GM10266 (cell line): ENCODE measurements at regions not wholly inside any gene's neighbourhood (a gene's known extent, or its start where the extent isn't known, plus 50 kb on each side); places are given as distances from the start of the nearest gene placed in this dataset.
"Not testable (repeated sequence)": the region's sequence is repeated elsewhere in the genome, so short reads cannot be mapped to it uniquely, and the experiment has no call there.

Experiments
- DNase-seq: peaks from one replicate; pipeline ENCODE4 v3.0.0; 2012; ENCODE audit errors: extremely low spot score
- CTCF ChIP-seq: IDR thresholded peaks from 2 replicates; pipeline ENCODE4 v1.5.1; 2012; ENCODE audit warnings: mild to moderate bottlenecking, low read depth; ENCODE audit not compliant: control insufficient read depth, insufficient read depth; ENCODE audit errors: missing control alignments

DNA sequence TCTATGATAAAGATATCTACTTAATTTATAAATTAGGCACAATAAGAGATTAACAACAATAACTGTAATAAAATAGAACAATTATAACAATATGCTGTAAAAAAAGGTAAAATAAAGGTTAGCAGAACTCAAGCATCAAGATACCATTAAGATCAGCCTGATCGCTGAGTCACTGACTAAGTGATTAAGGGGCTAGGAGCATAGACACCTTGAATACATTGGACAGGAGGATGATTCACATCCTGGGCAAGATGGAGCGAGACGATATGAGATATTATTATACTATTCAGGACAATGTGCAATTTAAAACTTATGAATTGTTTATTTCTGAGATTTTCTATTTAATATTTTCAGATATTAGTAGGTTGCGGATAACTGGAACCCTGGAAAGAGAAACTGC, 1277.8 kb upstream of the ZEB2 start:
- TF ChIP-seq CTCF, result no peak
- no peak for DNase-seq

- no peak for DNase-seq
- no peak for TF ChIP-seq CTCF
Observed at GRCh38 chr2:145792745-145793144, 1272.8 kb upstream of the ZEB2 start.

DNA sequence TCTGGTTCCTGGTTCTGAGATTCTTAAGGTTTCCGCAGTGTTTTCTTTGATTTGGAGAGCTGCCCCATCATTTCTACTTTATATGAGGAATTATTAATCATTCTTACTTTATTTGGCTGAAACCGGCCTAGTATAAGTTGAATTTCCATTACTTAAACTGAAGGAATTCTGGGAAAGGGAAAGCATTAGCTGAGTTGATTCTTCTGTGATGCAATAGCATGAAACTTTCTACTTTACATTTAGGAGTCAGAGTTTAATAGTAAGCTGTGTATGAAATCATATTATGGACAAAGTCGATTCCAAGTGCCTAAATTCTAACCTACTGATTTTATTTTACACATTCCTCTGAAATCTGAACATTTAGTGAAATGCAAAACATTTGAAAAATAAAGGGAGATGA, 1269.7 kb upstream of the ZEB2 start:
- no peak for TF ChIP-seq CTCF
- no peak for DNase-seq

DNA sequence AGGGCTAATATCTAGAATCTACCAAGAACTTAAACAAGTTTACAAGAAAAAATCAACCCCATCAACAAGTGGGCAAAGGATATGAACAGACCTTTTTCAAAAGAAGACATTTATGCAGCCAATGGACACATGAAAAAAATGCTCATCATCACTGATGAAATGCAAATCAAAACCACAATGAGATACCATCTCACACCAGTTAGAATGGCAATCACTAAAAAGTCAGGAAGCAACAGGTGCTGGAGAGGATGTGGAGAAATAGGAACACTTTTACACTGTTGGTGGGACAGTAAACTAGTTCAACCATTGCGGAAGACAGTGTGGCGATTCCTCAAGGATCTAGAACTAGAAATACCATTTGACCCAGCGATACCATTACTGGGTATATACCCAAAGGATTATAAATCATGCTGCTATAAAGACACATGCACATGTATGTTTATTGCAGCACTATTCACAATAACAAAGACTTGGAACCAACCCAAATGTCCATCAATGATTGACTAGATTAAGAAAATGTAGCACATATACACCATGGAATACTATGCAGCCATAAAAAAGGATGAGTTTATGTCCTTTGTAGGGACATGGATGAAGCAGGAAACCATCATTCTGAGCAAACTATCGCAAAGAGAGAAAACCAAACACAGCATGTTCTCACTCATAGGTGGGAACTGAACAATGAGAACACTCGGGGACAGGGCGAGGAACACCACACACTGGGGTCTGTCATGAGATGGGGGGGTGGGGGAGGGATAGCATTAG, 1267.9 kb upstream of the ZEB2 start:
- DNase-seq, result not testable (repeated sequence)

DNA sequence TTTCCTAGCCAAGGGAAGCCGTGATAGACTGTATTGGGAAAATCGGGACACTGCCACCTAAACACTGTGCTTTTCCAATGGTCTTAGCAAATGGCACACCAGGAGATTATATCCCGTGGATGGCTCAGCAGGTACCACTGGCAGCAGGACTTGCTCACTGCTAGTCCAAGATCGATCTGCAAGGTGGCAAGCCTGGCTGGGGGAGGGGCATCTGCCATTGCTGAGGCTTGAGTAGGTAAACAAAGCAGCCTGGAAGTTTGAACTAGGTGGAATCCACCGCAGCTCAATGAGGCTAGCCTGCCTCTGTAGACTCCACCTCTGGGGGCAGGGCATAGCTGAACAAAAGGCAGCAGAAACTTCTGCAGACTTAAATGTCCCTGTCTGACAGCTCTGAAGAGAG, 1262.7 kb upstream of the ZEB2 start:
- DNase-seq, result not testable (repeated sequence)

GRCh38 chr2:145777914-145778313, 1258.0 kb upstream of the ZEB2 start:
- no peak for DNase-seq
- no peak for TF ChIP-seq CTCF

- no peak for TF ChIP-seq CTCF
- DNase-seq, result no peak
Observed at GRCh38 chr2:145777297-145777696, 1257.4 kb upstream of the ZEB2 start.

DNA sequence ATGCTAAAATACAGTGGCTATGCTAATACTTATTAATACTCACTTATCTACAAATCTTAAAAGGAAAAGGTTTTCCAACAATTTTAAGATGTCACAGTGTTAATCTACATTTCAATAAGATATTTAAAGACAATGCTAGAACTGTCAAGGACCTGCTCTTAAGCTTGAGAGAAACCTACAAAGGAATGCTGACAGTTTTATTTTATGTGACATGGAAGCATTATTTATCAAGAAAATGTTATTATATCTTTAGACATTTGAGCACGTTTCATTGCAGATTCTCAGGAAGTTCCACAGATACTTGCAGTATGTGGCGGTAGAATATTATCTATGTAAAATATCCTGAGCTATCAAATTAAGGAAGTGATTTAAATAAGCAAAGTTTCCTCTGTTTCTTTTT, 1255.7 kb upstream of the ZEB2 start:
- no peak for DNase-seq
- no peak for TF ChIP-seq CTCF
